WTC11 (cell line): ENCODE measurements at regions not wholly inside any gene's neighbourhood (a gene's known extent, or its start where the extent isn't known, plus 50 kb on each side); places are given as distances from the start of the nearest gene placed in this dataset.

Experiments
- ATAC-seq: fragments of 200-7000 bp; cut with Tn5 transposase; 2 replicates; pipeline ENCODE4 v1.10.0; 2021; ENCODE audit warnings: mild to moderate bottlenecking, moderate library complexity
- CTCF ChIA-PET: fragments of 300-600 bp; sonication (Branson Sonifier 250); formaldehyde crosslinking; loops from one replicate; lab custom pipeline; 2021; ENCODE audit warnings: antibody characterized with exemption; lab: Charles Lee
- POLR2A ChIA-PET: fragments of 350-600 bp; sonication (Branson Sonifier 250); formaldehyde crosslinking; loops from one replicate; lab custom pipeline; 2021; ENCODE audit warnings: antibody characterized with exemption; lab: Charles Lee
- DNase-seq: peaks from one replicate; pipeline ENCODE4 v3.0.0; 2021; ENCODE audit warnings: low spot score
- H3K27ac Mint-ChIP-seq: 2 replicates; pipeline ENCODE4 v1.8.0; 2021; ENCODE audit warnings: mixed read lengths
- H3K27me3 Mint-ChIP-seq: 2 replicates; pipeline ENCODE4 v1.8.0; 2021; ENCODE audit warnings: low read depth, mild to moderate bottlenecking, moderate library complexity, mixed read lengths
- H3K36me3 Mint-ChIP-seq: 2 replicates; pipeline ENCODE4 v1.8.0; 2021; ENCODE audit warnings: mixed read lengths
- H3K4me1 Mint-ChIP-seq: 2 replicates; pipeline ENCODE4 v1.8.0; 2022; ENCODE audit warnings: mixed read lengths
- H3K4me3 Mint-ChIP-seq: 2 replicates; pipeline ENCODE4 v1.8.0; 2021; ENCODE audit warnings: mild to moderate bottlenecking, moderate library complexity, mixed read lengths
- H3K9me3 Mint-ChIP-seq: 2 replicates; pipeline ENCODE4 v1.8.0; 2021; ENCODE audit warnings: mixed read lengths
- CREM ChIP-seq: sonication (generic); formaldehyde crosslinking; IDR thresholded peaks from 2 replicates; pipeline ENCODE4 v1.8.1; 2022; ENCODE audit warnings: mild to moderate bottlenecking, missing genetic modification reagents, moderate library complexity
- E2F4 ChIP-seq: sonication (generic); formaldehyde crosslinking; IDR thresholded peaks from 2 replicates; pipeline ENCODE4 v1.8.1; 2022; ENCODE audit warnings: low read depth, mild to moderate bottlenecking, moderate library complexity, missing genetic modification reagents, borderline replicate concordance
- GTF2I ChIP-seq: fragments of 250-450 bp; sonication (Bioruptor Pico); conservative IDR thresholded peaks from 2 replicates; pipeline ENCODE4 v1.4.0; 2021; ENCODE audit warnings: mild to moderate bottlenecking
- IRF2 ChIP-seq: sonication (generic); formaldehyde crosslinking; IDR thresholded peaks from 2 replicates; pipeline ENCODE4 v1.8.0; 2022; ENCODE audit warnings: low read depth, missing genetic modification reagents, borderline replicate concordance
- JAZF1 ChIP-seq: fragments of 250-450 bp; sonication (Bioruptor Pico); IDR thresholded peaks from 2 replicates; pipeline ENCODE4 v1.9.0; 2021; ENCODE audit warnings: moderate library complexity, mild to moderate bottlenecking, inconsistent platforms
- JUN ChIP-seq: sonication (generic); formaldehyde crosslinking; IDR thresholded peaks from 2 replicates; pipeline ENCODE4 v1.8.0; 2023; ENCODE audit warnings: mild to moderate bottlenecking, missing genetic modification reagents
- MXD4 ChIP-seq: fragments of 250-450 bp; sonication (Bioruptor Pico); IDR thresholded peaks from 2 replicates; pipeline ENCODE4 v1.8.0; 2021; ENCODE audit warnings: mild to moderate bottlenecking, moderate library complexity, borderline replicate concordance
- NR2C2 ChIP-seq: sonication (generic); formaldehyde crosslinking; IDR thresholded peaks from 2 replicates; pipeline ENCODE4 v1.8.0; 2022; ENCODE audit warnings: mild to moderate bottlenecking, missing genetic modification reagents
- OVOL2 ChIP-seq: fragments of 250-450 bp; sonication (Bioruptor Pico); IDR thresholded peaks from 2 replicates; pipeline ENCODE4 v1.9.0; 2021; ENCODE audit warnings: mild to moderate bottlenecking, borderline replicate concordance
- RELA ChIP-seq: sonication (generic); formaldehyde crosslinking; IDR thresholded peaks from 2 replicates; pipeline ENCODE4 v1.8.1; 2022; ENCODE audit warnings: missing genetic modification reagents, mild to moderate bottlenecking, borderline replicate concordance
- SP1 ChIP-seq: sonication (generic); formaldehyde crosslinking; conservative IDR thresholded peaks from 2 replicates; pipeline ENCODE4 v1.8.1; 2022; ENCODE audit warnings: missing genetic modification reagents
- TEAD1 ChIP-seq: sonication (generic); formaldehyde crosslinking; IDR thresholded peaks from 2 replicates; pipeline ENCODE4 v1.8.0; 2022; ENCODE audit warnings: mild to moderate bottlenecking, missing genetic modification reagents
- TP53 ChIP-seq: sonication (generic); formaldehyde crosslinking; IDR thresholded peaks from 2 replicates; pipeline ENCODE4 v1.8.1; 2023; ENCODE audit warnings: mild to moderate bottlenecking, missing genetic modification reagents
- USF2 ChIP-seq: sonication (generic); formaldehyde crosslinking; IDR thresholded peaks from 2 replicates; pipeline ENCODE4 v1.8.1; 2023; ENCODE audit warnings: mild to moderate bottlenecking, missing genetic modification reagents, moderate library complexity
- ZNF121 ChIP-seq: sonication (generic); formaldehyde crosslinking; IDR thresholded peaks from 2 replicates; pipeline ENCODE4 v1.8.0; 2023; ENCODE audit warnings: missing genetic modification reagents
- ZNF423 ChIP-seq: fragments of 250-450 bp; sonication (Bioruptor Pico); IDR thresholded peaks from 2 replicates; pipeline ENCODE4 v2.1.2; 2022; ENCODE audit warnings: mild to moderate bottlenecking, moderate library complexity
- ZNF512 ChIP-seq: sonication (generic); formaldehyde crosslinking; IDR thresholded peaks from 2 replicates; pipeline ENCODE4 v1.8.1; 2022; ENCODE audit warnings: missing genetic modification reagents, borderline replicate concordance
- ZSCAN18 ChIP-seq: fragments of 250-450 bp; sonication (Bioruptor Pico); IDR thresholded peaks from 2 replicates; pipeline ENCODE4 v2.1.2; 2022; ENCODE audit warnings: mild to moderate bottlenecking, moderate library complexity
- TF ChIP-seq, protein P1 (sequence below): fragments of 250-450 bp; sonication (Bioruptor Pico); IDR thresholded peaks from 2 replicates; pipeline ENCODE4 v1.9.0; 2021; ENCODE audit warnings: mild to moderate bottlenecking
- TF ChIP-seq, protein P2 (sequence below): sonication (generic); formaldehyde crosslinking; IDR thresholded peaks from 2 replicates; pipeline ENCODE4 v1.8.1; 2023; ENCODE audit warnings: mild to moderate bottlenecking, missing genetic modification reagents, borderline replicate concordance
- TF ChIP-seq, protein P3 (sequence below): sonication (generic); formaldehyde crosslinking; IDR thresholded peaks from 2 replicates; pipeline ENCODE4 v1.8.0; 2022; ENCODE audit warnings: mild to moderate bottlenecking, missing genetic modification reagents

DNA sequence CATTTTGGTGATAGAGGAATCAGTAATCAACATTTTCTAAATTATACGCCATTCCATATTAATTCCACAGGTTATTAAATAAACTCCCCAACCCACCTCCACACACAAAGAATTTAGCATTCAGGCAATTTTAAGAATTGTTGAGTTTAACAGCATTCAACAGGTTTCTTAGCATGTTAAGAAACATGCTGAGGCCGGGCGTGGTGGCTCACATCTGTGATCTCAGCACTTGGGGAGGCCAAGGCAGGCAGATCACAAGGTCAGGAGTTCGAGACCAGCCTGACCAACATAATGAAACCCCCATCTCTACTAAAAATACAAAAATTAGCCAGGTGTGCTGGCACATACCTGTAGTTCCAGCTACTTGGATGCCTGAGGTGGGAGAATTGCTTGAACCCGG is 64.0 kb upstream of the PHACTR2 start:
- ChIA-PET CTCF (no interaction called here), POLR2A (no interaction called here)
- TF ChIP-seq RELA (CRISPR knock-in tag) = no peak
- no peak for TF ChIP-seq MXD4 (CRISPR knock-in tag)
- TF ChIP-seq SP1 (CRISPR knock-in tag) = no peak
- TF ChIP-seq GTF2I (CRISPR knock-in tag) = no peak
- no peak for TF ChIP-seq USF2 (CRISPR knock-in tag)
- TF ChIP-seq E2F4 = no peak
- TF ChIP-seq, protein P1, sequence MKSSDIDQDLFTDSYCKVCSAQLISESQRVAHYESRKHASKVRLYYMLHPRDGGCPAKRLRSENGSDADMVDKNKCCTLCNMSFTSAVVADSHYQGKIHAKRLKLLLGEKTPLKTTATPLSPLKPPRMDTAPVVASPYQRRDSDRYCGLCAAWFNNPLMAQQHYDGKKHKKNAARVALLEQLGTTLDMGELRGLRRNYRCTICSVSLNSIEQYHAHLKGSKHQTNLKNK = no peak
- TF ChIP-seq, protein P2, sequence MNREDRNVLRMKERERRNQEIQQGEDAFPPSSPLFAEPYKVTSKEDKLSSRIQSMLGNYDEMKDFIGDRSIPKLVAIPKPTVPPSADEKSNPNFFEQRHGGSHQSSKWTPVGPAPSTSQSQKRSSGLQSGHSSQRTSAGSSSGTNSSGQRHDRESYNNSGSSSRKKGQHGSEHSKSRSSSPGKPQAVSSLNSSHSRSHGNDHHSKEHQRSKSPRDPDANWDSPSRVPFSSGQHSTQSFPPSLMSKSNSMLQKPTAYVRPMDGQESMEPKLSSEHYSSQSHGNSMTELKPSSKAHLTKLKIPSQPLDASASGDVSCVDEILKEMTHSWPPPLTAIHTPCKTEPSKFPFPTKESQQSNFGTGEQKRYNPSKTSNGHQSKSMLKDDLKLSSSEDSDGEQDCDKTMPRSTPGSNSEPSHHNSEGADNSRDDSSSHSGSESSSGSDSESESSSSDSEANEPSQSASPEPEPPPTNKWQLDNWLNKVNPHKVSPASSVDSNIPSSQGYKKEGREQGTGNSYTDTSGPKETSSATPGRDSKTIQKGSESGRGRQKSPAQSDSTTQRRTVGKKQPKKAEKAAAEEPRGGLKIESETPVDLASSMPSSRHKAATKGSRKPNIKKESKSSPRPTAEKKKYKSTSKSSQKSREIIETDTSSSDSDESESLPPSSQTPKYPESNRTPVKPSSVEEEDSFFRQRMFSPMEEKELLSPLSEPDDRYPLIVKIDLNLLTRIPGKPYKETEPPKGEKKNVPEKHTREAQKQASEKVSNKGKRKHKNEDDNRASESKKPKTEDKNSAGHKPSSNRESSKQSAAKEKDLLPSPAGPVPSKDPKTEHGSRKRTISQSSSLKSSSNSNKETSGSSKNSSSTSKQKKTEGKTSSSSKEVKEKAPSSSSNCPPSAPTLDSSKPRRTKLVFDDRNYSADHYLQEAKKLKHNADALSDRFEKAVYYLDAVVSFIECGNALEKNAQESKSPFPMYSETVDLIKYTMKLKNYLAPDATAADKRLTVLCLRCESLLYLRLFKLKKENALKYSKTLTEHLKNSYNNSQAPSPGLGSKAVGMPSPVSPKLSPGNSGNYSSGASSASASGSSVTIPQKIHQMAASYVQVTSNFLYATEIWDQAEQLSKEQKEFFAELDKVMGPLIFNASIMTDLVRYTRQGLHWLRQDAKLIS (CRISPR knock-in tag) = no peak
- TF ChIP-seq, all 79 proteins: peak for 0
- ATAC-seq (no peak), DNase-seq (no peak)
- H3K4me3 Mint-ChIP-seq = no peak overlapping the region
- H3K4me1 Mint-ChIP-seq = peaks cover 4% of the 10 kb centered on the region
- H3K27ac Mint-ChIP-seq = no peak overlapping the region
- H3K36me3 Mint-ChIP-seq = no peaks in the 10 kb centered on the region
- H3K27me3 Mint-ChIP-seq = no peaks in the 10 kb centered on the region
- H3K9me3 Mint-ChIP-seq = no peaks in the 10 kb centered on the region

GRCh38 chr6:143612186-143612585 is 65.6 kb upstream of the PHACTR2 start:
- Mint-ChIP-seq H3K9me3 (no peaks in the 10 kb centered on the region), H3K4me3 (no peak overlapping the region), H3K27me3 (no peaks in the 10 kb centered on the region), H3K4me1 (peaks cover 15% of the 10 kb centered on the region), H3K27ac (no peak overlapping the region), H3K36me3 (no peaks in the 10 kb centered on the region)
- ChIA-PET POLR2A (no interaction called here), CTCF (no interaction called here)
- DNase-seq (no peak), ATAC-seq (no peak)
- TF ChIP-seq ZNF423 (CRISPR knock-in tag) (no peak), TP53 (CRISPR knock-in tag) (no peak)
- TF ChIP-seq, protein P3, sequence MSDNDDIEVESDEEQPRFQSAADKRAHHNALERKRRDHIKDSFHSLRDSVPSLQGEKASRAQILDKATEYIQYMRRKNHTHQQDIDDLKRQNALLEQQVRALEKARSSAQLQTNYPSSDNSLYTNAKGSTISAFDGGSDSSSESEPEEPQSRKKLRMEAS = no peak

- no peaks in the 10 kb centered on the region for H3K9me3 Mint-ChIP-seq
- ChIA-PET CTCF (no interaction called here), POLR2A (no interaction called here)
- H3K4me3 Mint-ChIP-seq = no peak overlapping the region
- no peaks in the 10 kb centered on the region for H3K27me3 Mint-ChIP-seq
- TF ChIP-seq E2F4 = no peak
- TF ChIP-seq TEAD1 (CRISPR knock-in tag) = no peak
- TF ChIP-seq JUN (CRISPR knock-in tag) = no peak
- TF ChIP-seq NR2C2 (CRISPR knock-in tag) = no peak
- TF ChIP-seq ZSCAN18 (CRISPR knock-in tag) = no peak
- TF ChIP-seq GTF2I (CRISPR knock-in tag) = no peak
- no peak for TF ChIP-seq ZNF512 (CRISPR knock-in tag)
- TF ChIP-seq CREM (CRISPR knock-in tag) = no peak
- TF ChIP-seq, protein P1 = no peak
- TF ChIP-seq TP53 (CRISPR knock-in tag) = no peak
- TF ChIP-seq ZNF121 (CRISPR knock-in tag) = no peak
- TF ChIP-seq IRF2 (CRISPR knock-in tag) = no peak
- no peak for TF ChIP-seq JAZF1 (CRISPR knock-in tag)
- no peak for TF ChIP-seq RELA (CRISPR knock-in tag)
- TF ChIP-seq OVOL2 (CRISPR knock-in tag) = no peak
- DNase-seq (no peak), ATAC-seq (no peak)
- H3K4me1 Mint-ChIP-seq = peaks cover 15% of the 10 kb centered on the region
- H3K36me3 Mint-ChIP-seq = no peaks in the 10 kb centered on the region
- no peak overlapping the region for H3K27ac Mint-ChIP-seq
Measured at GRCh38 chr6:143611580-143611979, 66.2 kb upstream of the PHACTR2 start.
